ENCODE measurements at regions not wholly inside any gene's neighbourhood (a gene's known extent, or its start where the extent isn't known, plus 50 kb on each side); places are given as distances from the start of the nearest gene placed in this dataset.

DNA sequence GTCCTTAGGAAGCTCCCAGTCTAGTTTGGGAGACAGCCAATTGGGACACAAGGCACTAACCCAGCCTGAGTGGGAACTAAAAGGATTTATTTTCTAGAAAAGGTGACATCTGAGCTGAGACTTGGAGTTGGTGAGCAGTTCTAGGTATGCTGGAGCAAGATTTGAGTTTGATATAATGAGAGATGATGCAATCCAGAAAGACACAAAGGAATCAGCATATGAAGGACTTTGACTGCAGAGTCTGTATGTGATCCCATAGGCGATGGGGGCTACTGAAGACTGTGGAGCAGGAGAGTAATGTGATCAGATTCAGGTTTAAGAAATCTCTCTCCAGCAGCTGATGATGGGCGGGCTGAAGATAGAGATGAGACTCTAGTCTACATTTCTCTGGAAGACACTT, 135.1 kb upstream of the MYCN start:
- Histone ChIP-seq H3K27ac (ENCODE audit: low read depth, low read length) (no peak overlapping the region), H3K27me3 (ENCODE audit: control insufficient read depth, insufficient read depth, low read length) (no peaks in the 10 kb centered on the region), H3K9me3 (ENCODE audit: control insufficient read depth, insufficient read depth, low read length) (peaks cover 48% of the 10 kb centered on the region), H3K4me3 (ENCODE audit: low read depth, low read length) (no peak overlapping the region)
- CTCF ChIA-PET, result no interaction called here
- DNase-seq (ENCODE audit: low read depth, low spot score), result no peak
- POLR2A ChIA-PET, result no interaction called here
- TF ChIP-seq, protein P1, sequence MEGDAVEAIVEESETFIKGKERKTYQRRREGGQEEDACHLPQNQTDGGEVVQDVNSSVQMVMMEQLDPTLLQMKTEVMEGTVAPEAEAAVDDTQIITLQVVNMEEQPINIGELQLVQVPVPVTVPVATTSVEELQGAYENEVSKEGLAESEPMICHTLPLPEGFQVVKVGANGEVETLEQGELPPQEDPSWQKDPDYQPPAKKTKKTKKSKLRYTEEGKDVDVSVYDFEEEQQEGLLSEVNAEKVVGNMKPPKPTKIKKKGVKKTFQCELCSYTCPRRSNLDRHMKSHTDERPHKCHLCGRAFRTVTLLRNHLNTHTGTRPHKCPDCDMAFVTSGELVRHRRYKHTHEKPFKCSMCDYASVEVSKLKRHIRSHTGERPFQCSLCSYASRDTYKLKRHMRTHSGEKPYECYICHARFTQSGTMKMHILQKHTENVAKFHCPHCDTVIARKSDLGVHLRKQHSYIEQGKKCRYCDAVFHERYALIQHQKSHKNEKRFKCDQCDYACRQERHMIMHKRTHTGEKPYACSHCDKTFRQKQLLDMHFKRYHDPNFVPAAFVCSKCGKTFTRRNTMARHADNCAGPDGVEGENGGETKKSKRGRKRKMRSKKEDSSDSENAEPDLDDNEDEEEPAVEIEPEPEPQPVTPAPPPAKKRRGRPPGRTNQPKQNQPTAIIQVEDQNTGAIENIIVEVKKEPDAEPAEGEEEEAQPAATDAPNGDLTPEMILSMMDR (IDR thresholded peaks at IDR 0.05; ENCODE audit: low read depth, low read length), result no peak

DNA sequence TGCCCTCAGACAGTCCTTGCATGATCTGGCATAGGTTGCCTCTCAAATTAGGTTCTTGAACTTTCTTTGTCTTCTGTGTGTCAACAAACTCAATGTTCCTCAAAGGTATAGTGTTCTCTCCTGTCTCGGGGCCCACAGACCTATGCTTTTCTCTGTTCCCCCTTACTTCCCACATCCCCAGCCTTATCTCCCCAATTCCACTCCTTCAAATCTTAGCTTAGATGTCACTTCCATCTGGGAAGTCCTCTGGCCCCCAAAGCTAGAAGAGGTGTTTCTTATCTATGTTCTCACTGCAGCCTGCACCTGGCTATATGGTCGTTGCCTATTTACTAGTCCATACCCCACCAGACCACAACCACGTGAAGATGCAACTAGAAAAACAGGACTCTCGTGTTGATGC, 134.6 kb upstream of the MYCN start:
- ChIA-PET POLR2A (no interaction called here), CTCF (no interaction called here)
- Histone ChIP-seq H3K9me3 (ENCODE audit: control insufficient read depth, insufficient read depth, low read length) (peaks cover 51% of the 10 kb centered on the region), H3K4me3 (ENCODE audit: low read depth, low read length) (no peak overlapping the region), H3K27me3 (ENCODE audit: control insufficient read depth, insufficient read depth, low read length) (no peaks in the 10 kb centered on the region), H3K27ac (ENCODE audit: low read depth, low read length) (no peak overlapping the region)
- TF ChIP-seq, protein P1 (IDR thresholded peaks at IDR 0.05; ENCODE audit: low read depth, low read length), result no peak
- no peak for DNase-seq (ENCODE audit: low read depth, low spot score)

DNA sequence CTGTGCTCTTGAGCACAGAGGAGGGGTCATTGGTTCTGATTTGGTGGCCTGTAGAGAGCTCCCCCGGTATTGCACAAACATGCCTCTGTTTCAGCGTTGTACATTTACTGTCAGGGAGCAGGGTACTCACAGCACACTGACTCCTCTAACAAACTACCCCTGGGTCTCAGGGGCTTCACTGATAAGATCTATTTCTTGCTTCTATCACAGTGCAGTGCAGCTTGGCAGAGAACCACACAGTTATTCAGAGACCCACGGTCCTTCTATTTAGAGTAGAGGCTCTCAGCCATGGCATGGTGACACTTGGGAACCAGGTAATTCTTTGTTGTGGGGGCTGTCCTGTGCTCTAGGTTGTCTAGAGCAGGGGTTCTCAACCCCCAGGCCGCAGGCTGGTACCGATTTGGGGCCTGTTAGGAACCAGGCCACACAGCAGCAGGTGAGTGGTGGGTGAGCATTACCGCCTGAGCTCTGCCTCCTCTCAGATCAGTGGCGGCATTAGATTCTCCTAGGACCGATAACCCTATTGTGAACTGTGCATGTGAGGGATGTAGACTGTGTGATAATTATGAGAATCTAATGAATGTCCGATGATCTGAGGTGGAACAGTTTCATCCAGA, 133.4 kb upstream of the MYCN start:
- POLR2A ChIA-PET, result no interaction called here
- H3K9me3 ChIP-seq (ENCODE audit: control insufficient read depth, insufficient read depth, low read length), result peaks cover 51% of the 10 kb centered on the region
- TF ChIP-seq, protein P1 (IDR thresholded peaks at IDR 0.05; ENCODE audit: low read depth, low read length), result no peak
- H3K27ac ChIP-seq (ENCODE audit: low read depth, low read length), result no peak overlapping the region
- CTCF ChIA-PET, result no interaction called here
- no peak for DNase-seq (ENCODE audit: low read depth, low spot score)
- no peaks in the 10 kb centered on the region for H3K27me3 ChIP-seq (ENCODE audit: control insufficient read depth, insufficient read depth, low read length)
- no peak overlapping the region for H3K4me3 ChIP-seq (ENCODE audit: low read depth, low read length)

DNA sequence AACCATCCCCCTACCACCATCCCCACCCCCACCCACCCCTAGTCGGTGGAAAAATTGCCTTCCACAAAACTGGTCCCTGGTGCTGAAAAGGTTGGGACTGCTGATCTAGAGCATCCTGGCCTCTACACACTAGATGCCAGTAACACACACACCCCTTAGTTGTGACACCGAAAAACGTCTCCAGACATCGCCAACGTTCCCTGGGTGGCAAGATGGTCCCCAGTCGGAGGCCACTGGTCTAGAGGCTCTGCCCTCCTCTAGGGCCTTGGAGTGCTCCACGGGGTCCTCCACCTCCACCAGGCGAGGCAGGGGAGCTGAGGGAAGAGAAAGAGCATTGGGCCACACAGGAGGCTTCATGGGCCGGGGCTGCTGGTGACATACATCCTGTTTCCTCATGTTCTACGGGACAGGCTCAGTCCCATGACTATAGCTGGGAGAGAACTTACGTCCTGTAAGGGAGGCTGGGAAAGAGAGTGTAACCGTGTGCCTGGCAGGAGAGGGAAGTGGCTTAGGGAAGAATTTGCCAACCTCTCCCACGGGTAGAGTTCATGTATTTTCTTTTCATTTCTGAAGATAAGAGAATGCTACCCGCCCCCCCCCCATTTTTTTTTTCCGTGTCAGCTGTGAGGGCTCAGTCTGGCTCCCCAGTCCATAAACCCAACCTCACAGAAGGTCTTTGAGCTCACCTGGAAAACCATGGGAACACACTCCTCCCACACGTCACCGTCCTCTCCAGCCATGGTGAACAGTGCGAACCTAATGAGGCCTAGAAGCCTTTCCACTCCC, 132.7 kb upstream of the MYCN start:
- POLR2A ChIA-PET, result no interaction called here
- CTCF ChIA-PET, result no interaction called here
- DNase-seq (ENCODE audit: low read depth, low spot score), result no peak
- H3K4me3 ChIP-seq (ENCODE audit: low read depth, low read length), result no peak overlapping the region
- no peak overlapping the region for H3K27ac ChIP-seq (ENCODE audit: low read depth, low read length)
- TF ChIP-seq, protein P1 (IDR thresholded peaks at IDR 0.05; ENCODE audit: low read depth, low read length), result no peak
- peaks cover 54% of the 10 kb centered on the region for H3K9me3 ChIP-seq (ENCODE audit: control insufficient read depth, insufficient read depth, low read length)
- no peaks in the 10 kb centered on the region for H3K27me3 ChIP-seq (ENCODE audit: control insufficient read depth, insufficient read depth, low read length)

DNA sequence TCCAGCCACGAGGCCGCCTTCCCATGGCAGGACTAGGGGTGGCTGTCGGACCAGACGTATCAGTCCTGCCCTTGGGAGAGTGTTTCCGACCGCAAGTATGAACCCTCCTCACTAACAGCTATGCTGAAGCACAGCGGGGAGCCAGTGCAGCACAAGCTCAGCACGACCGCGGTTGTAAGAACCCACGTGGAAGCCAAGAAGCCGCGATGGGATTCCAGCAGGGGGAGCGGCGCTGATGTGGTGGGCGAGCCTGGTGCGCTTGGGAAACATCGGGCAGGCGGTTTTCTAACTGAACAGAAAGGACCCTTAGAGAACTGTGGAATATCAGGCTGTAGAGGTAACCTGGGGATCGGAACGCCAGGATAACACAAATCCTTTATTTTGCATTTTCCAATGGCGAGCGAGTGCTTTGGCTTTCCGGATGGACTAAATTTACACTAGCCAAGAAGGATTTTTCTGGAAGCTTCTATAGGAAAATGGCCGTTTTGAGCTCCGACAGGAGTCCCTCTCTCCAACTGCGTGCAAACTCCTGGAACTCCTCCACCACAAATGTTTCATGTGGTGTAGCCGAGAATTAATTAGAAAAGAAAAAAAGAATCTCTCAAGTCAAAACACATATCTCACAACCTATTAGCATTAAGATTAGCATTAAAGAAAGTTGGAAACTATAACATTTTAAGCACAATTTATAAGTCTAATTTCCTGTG, 132.0 kb upstream of the MYCN start:
- CTCF ChIA-PET, result no interaction called here
- TF ChIP-seq, protein P1 (IDR thresholded peaks at IDR 0.05; ENCODE audit: low read depth, low read length), result no peak

More for the DNA sequence above, 132.0 kb upstream of the MYCN start:
- peaks cover 60% of the 10 kb centered on the region for H3K9me3 ChIP-seq (ENCODE audit: control insufficient read depth, insufficient read depth, low read length)
- no peak for DNase-seq (ENCODE audit: low read depth, low spot score)
- no peaks in the 10 kb centered on the region for H3K27me3 ChIP-seq (ENCODE audit: control insufficient read depth, insufficient read depth, low read length)
- H3K4me3 ChIP-seq (ENCODE audit: low read depth, low read length), result no peak overlapping the region
- no peak overlapping the region for H3K27ac ChIP-seq (ENCODE audit: low read depth, low read length)
- POLR2A ChIA-PET, result no interaction called here

All from AG04450 (cell line).